Mammary epithelial cell (primary cell): ENCODE measurements at regions not wholly inside any gene's neighbourhood (a gene's known extent, or its start where the extent isn't known, plus 50 kb on each side); places are given as distances from the start of the nearest gene placed in this dataset.

ENCODE experiments used
- EZH2 ChIP-seq: IDR thresholded peaks from 2 replicates; pipeline ENCODE4 v1.6.1; 2012; ENCODE audit warnings: low read length, inconsistent platforms, borderline replicate concordance
- TF ChIP-seq, protein P1 (sequence below), 2 donors: IDR thresholded peaks in 1 of 2; conservative IDR thresholded peaks in 1 of 2; 2 replicates each; pipeline ENCODE4 v1.5.1; 2011 to 2012; ENCODE audit warnings: inconsistent platforms in 2 of 2, low read length in 2 of 2, mild to moderate bottlenecking in 2 of 2, control low read depth in 1 of 2, low read depth in 1 of 2; ENCODE audit not compliant: insufficient read depth in 1 of 2; ENCODE audit errors: extremely low read depth in 1 of 2

DNA sequence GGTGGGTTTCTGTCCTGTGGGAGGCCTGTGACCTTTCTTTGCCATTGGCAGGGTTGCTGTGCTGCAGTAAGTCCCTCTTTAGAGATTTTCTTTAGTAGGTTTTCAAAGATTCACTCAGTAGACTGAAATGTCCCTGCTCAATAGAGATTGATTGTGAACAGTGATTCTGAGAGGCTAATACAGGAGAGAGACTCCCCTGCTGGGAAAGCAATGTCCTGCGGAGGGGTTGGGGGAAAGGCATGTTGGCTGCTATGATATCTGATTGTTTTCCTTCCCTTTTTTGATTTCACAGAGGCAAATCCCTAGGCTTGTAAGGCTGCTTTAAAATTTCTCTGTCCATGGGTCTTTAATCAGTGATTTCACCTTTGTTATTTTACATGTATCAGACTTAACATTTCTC is 589.9 kb downstream of the ADGRL2 start:
- TF ChIP-seq, protein P1, sequence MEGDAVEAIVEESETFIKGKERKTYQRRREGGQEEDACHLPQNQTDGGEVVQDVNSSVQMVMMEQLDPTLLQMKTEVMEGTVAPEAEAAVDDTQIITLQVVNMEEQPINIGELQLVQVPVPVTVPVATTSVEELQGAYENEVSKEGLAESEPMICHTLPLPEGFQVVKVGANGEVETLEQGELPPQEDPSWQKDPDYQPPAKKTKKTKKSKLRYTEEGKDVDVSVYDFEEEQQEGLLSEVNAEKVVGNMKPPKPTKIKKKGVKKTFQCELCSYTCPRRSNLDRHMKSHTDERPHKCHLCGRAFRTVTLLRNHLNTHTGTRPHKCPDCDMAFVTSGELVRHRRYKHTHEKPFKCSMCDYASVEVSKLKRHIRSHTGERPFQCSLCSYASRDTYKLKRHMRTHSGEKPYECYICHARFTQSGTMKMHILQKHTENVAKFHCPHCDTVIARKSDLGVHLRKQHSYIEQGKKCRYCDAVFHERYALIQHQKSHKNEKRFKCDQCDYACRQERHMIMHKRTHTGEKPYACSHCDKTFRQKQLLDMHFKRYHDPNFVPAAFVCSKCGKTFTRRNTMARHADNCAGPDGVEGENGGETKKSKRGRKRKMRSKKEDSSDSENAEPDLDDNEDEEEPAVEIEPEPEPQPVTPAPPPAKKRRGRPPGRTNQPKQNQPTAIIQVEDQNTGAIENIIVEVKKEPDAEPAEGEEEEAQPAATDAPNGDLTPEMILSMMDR (conservative IDR thresholded peaks at IDR 0.05 in 1 of 2, IDR thresholded peaks at IDR 0.05 in 1 of 2; ENCODE audit: extremely low read depth in 1 of 2, insufficient read depth in 1 of 2, low read depth in 1 of 2, low read length in 2 of 2) = no peak
- no peak for TF ChIP-seq EZH2
